K562 (cell line): ENCODE measurements at regions not wholly inside any gene's neighbourhood (a gene's known extent, or its start where the extent isn't known, plus 50 kb on each side); places are given as distances from the start of the nearest gene placed in this dataset.

ENCODE experiments used
- TEAD4 ChIP-seq, 2 experiments: sonication (generic) in 1 of 2; formaldehyde crosslinking in 1 of 2; IDR thresholded peaks; 2 replicates each; pipeline versions ENCODE4 v1.6.1 to v1.8.0; 2012 to 2022; ENCODE audit warnings: borderline replicate concordance in 1 of 2, inconsistent platforms in 1 of 2, low read length in 1 of 2, mild to moderate bottlenecking in 1 of 2, missing genetic modification reagents in 1 of 2
- ZBTB40 ChIP-seq, 2 experiments: fragments of 450-650 bp in 1 of 2; sonication (generic) in 1 of 2; formaldehyde crosslinking in 1 of 2; IDR thresholded peaks; 2 replicates each; pipeline versions ENCODE4 v1.7.1 to v1.9.0; 2016 to 2022; ENCODE audit warnings: inconsistent platforms in 1 of 2, mild to moderate bottlenecking in 1 of 2, missing genetic modification reagents in 1 of 2

GRCh38 chr5:52481851-52482250, 305.9 kb upstream of the ITGA1 start (continued):
- no peak for TF ChIP-seq ZBTB40 (IDR thresholded peaks at IDR 0.05)
- no peak for TF ChIP-seq ZBTB40 (CRISPR knock-in tag; IDR thresholded peaks at IDR 0.05)
- no peak for TF ChIP-seq TEAD4 (IDR thresholded peaks at IDR 0.05; ENCODE audit: low read length)
- no peak for TF ChIP-seq TEAD4 (CRISPR knock-in tag; IDR thresholded peaks at IDR 0.05; ENCODE audit: borderline replicate concordance)
- TF ChIP-seq, all 486 proteins: peak for 0
